DMS53 (cell line): ENCODE measurements at regions not wholly inside any gene's neighbourhood (a gene's known extent, or its start where the extent isn't known, plus 50 kb on each side); places are given as distances from the start of the nearest gene placed in this dataset.

ENCODE experiments used
- DNase-seq: peaks from one replicate; lab custom pipeline; 2025; lab: John Stamatoyannopoulos, UW

DNA sequence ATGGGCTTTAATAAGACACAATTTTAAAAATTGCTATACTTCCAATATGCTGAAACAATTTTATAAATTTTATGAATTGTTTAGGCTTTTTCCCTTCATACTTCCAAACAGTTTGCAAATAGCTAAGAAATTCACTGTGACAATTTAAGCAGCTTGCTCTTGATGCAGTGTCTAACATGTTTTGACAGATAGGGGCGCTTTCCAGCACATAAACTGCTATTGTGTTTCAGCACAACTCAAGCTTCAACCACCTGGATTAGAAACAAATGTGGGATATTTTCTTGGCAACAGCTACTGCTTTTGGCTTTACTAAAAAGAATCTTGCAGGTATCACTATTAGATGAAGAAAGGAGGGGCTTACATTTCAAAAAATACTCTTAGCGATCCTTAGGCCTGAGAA lies 565.8 kb upstream of the DPPA4 start:
- no peak for DNase-seq

DNA sequence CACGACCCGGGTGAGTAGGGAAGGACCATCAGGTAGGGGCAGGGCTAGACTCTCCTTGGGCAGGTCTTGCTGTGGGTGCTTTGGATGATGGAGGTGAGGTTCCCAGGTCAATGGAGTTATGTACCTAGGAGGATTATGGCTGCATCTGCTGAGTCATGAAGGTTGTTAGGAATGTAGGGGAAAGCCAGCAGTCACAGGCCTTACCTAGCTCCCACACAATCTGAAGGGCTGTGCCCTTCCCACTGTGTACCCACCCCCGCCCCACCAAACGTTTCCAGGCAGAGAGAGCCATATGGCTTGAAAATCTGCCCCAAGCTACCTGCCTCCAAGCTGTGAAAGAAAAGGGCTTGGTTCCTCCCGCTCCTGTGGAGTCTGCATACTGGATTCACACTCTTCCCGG lies 573.4 kb upstream of the DPPA4 start:
- DNase-seq, result no peak

DNA sequence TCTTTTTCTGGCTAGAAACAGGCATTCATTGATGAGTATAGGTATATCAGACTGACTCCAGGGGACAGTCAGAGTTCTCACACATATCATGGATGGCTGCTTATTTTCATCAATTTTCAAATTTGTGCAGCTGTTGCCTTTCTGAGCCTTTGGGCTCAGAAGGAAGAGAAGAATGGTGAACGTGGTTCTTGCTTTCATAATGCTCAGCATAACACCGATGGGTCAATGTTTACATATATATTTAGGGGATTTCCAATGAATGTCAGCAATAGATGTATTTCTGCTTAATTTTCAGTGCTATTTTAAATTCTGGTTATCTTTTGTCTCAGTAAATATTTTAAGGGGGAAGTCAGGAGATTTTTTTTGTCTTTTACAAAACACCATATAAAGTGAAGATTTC lies 581.4 kb upstream of the DPPA4 start:
- no peak for DNase-seq

DNA sequence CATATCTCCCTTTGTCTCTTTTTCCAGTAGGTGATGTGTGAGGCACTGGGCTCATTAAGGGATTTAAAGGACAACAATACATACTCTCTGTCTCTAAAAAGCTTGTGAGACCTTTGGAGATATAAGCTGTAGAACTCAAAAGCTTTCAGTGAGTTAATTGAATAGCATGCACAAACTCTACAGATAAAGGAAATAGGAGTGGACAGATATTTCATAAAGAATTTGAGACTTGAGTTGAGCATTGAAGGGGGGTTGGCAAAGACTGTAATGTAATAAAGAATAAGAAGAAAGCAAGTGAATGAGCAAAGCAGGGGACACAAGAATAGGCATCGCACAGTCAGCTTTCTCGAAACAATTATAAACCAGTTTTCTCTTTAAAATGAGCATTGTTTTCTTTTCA lies 583.4 kb upstream of the DPPA4 start:
- no peak for DNase-seq

DNA sequence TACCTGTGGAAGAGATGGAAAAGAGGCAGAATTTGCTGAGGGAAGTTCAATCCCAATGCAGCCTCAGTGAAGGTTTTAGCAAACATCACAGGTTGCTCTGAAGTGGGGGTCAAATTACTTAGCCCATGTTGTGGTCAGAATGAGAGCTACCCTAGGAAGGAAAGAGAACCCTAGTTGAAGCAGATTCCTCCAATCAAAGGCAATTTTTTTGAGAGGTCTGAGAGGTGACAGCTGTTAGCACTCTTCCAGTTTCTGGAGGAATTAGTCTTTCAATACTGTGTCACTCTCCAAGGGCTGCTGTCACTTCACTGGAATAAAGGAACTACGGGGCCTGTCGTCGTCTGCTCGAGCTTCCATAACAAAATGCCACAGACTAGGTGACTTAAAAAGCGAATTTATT lies 584.2 kb upstream of the DPPA4 start:
- peak; percentile 54 for DNase-seq

DNA sequence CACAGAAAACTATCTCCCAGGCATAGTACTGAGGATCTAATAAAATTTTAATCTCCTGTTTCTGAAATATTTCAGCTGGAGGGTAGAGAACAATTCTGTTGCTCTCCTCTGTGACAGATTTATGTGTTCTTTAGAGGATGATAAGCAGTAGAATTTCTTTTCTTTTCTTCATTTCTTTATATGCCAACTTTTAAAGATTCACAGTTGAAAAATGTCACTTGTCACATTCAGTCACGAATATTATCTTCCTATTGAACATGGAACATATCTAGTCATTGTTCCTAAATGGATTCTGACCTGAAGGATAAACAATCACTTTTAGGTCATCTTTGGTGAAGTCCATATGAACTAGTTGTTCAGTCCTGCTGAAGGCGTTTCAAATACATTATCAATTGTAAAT lies 585.5 kb upstream of the DPPA4 start:
- DNase-seq, result no peak

DNA sequence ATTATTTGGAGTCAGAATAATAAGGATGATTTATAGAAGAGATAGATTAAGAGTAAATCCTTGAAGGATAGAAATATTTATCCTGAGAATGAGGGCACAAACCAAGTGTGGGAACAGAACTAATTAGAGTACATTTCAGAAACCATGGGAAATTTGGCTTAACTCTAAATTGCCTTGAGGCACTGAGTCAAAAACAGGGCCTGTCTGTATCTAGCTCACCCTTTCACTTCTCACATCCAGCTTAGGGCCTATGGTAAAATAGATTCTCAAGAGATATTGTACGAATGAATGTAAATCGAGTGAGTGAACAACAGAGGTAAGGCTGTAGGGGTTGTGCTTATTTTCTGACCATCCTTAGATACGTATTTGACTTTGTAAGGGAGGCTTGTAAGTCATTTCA lies 586.1 kb upstream of the DPPA4 start:
- no peak for DNase-seq

DNA sequence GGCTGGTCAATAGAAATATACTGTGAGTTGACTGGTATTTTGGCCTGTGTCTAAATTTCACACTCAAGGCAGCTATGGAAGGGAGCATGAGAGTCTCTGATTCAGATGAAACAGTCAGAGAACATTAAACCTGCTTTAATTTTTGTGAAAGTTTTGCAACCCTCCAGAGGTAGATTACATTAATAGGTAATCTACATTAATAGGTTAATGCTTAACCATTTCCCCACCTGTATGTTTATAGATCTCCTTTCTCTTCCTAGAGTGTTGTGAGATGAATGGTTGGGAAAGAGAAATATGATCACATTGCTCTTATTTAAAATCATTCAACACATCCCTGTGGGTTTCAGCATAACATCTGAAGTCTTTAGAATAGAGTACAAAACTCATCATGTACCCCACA lies 586.9 kb upstream of the DPPA4 start:
- DNase-seq, result no peak

DNA sequence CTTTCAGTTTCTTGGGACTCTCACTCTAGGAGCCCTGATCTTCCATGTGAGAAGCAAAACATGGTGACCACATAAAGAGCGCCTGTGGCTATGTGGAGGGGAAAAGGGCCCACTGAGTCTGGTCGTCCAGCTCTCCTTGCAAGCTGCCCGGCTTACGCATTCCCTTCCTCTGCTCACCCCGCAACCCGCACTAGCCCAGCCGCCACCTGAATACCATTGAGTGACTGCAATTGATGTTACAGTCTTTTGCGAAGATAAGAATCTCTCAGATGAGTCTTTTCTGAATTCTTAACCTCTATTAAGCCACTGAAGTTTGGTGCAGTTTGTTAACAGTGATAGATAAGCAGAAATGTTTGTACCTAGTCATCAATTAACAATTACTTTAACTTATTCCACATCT lies 589.0 kb upstream of the DPPA4 start:
- DNase-seq, result no peak

DNA sequence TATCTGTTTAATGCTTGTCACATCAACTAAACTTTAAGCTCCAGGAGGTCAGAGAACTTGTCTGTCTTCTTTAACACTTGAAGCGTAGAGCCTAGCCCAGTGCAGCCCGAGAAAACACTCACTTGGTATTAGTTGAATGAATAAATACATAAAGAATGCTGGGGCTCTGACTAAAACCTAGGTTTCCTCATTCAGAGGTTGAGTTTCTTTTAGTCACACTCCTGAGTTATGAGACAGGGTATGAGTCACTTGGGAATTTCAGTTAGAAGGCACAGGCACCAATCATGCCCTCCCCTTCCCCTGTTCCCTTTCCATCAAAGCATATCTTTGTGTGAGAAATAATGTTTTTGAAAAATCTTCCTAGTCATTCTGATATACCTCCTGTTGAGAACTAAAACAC lies 589.8 kb upstream of the DPPA4 start:
- DNase-seq, result peak; percentile 32

DNA sequence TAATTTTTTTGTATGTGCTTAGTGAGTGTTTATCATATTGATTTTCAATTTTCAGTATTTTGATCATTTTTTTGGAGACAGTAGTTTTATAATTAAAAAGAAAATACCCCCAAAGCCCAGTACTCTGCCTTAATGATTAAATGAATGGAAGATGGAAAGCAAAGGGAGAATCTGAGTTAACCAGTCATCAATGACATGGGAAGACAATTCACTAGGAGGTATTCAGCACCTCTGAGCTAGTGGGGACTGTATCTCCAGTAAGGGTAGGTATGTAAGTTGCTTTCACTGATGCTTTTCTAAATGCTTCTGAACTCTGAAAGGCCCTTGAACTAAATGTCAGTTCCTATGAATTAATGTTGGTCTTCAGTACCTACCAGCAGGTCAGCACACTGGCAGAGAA lies 590.4 kb upstream of the DPPA4 start:
- no peak for DNase-seq

DNA sequence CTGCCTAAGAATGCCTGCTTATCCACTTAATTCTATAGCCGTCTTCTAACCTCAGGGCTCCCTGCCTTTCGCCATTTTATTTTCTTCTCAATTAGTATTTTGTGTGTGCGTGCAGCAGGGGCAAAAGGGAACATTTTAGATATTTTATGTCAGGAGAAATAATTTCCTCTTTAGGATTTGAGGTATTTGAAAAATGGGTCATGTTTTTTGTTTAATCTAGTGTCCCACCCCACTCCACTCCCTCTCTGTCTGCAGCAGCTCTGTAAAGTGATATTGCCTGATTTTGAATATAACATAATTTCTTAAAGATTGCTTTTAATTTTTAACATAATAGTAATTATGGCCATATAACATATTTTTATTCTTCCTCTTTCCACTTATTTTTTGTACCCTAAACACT lies 593.2 kb upstream of the DPPA4 start:
- DNase-seq, result no peak

DNA sequence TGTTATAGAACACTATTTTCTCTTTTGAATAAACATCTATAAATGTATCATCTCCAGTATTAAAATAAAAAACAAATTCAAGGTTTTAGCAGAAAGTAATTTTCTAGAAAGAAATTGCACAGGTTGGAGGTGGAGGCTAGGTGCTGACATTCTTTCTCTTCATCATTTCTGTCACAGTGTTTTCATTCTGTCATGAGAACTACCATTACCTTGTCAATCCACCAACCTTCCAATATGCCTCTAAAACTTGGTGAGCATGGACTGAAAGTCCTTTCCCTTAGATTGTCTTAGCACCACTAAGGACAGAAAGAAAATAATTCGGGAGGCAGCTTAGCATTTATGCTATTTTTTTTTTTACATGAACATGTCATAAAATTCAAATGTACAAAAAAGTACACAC lies 596.2 kb upstream of the DPPA4 start:
- no peak for DNase-seq

DNA sequence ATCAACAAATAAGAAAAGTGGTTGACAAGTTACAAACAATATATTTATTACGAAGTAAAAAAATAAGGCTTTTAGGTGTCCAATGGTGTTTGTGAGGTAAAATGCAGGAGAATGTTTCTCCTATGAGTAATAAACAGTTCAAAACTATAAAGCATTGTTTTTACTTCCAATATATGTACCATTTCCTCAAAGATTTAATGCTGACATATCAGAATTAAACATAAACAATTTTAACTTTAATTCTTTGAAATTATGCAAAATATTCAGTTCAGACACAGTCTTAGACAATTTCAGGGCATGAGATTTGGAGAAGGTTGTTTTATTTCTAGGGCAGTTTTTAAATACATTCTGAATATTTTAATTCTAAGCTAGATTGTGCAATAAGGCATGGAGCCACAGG lies 602.5 kb upstream of the DPPA4 start:
- DNase-seq, result no peak

DNA sequence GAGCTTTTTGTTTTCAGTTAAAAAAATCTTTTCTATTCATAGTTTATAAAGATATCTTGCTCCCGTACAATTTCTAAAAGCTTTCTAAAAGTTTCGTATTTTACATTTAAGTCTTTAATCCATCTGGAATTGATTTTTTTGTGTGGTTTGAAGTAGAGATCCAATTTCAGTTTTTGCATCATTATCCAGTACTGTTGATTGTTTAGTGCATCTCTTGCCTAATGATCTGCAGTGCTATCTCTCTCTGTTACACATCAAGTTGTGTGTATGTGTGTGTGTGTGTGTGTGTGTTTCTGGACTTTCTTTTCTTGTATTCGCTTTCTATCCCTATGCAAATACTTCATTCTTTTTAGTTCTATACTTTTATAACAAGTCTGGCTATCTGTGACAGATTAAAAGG lies 605.8 kb upstream of the DPPA4 start:
- no peak for DNase-seq

DNA sequence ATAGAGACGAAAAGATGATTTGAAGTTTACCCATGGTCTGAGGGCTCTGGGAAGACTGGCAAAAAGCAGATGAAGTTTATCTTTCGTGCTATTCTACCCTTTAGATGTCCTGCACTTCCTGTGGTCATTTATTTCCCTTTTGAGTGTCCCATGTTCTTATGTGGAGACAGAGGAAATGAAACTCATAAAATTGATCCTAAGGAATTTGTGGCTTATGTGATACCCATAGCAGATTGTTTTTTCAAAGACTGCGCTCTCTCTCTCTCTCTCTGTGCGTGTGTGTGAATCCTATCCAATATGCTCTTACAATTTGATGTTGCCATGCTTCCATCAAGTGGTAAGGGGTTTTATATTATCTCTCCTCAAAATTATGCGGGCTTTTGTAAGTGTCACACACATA lies 607.5 kb upstream of the DPPA4 start:
- DNase-seq, result no peak

DNA sequence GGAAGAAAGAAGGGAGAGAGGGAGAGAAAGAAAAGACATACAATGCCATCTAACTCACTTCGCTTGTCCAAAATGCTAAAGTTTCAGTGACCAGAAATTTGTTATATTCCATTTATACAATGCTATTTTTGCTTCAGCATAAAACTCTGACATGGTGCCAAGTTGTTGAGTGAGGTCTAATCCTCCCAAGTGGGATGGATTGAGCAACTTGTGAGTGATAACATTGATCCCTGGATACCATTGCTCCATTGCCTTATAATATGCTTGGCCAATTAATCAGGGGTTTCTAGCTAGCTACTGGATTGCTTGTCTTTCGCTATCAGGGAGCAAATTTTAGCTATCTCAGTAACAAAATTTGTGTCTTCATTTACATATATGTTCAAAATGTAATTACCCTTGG lies 615.6 kb upstream of the DPPA4 start:
- DNase-seq, result no peak

DNA sequence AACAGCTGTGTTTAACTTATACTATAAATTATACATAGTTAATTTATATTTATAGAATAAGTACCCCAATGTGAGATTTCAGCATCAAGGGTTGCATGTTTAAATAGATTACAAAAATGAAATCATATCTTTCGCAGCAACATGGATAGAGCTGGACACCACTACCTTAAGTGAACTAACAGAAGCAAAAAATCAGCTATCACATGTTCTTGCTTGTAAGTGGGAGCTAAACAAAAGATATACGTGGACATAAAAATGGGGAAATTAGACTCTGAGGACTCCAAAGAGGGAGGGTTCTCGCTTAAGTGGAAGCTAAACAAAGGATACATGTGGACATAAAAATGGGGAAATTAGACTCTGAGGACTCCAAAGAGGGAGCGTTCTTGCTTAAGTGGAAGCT lies 626.5 kb upstream of the DPPA4 start:
- peak; percentile 80 for DNase-seq

DNA sequence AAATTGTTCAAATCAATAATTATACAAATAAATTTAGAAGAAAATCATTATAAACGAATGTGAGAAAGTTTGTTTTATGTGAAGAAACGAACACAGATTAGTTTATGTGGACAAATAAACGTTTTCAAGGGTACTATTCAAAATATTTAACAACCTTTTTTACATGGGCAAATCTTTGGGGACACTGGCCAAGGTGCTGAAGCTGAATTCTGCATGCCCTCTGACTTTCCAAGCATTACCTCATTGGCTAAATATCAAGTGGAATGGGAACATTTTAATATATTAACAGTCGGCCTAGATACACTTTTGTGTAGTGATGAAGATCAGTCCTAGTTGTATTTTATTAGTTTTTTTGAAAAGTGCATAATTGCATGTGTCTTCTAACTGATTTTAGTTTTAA lies 636.4 kb upstream of the DPPA4 start:
- DNase-seq, result no peak

DNA sequence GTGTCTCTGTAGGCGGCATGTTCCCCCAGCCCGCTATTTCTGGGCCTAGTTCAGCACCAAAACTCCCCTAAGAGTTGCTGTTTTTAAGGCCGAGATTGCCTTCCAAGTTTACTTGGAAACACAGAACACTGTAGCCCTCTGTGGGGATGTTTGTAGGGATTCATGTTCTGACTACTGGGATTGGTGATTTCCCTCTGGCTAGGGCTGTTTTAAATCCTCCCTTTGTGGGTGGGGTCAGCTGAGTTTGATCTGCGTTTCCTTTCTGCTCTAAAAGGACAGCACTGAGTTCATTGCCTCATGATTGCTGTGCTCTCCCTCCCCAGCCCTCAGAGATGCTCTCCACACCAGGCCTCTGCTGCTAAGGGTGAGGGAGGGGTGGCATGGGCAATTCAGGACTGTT lies 640.6 kb upstream of the DPPA4 start:
- no peak for DNase-seq

DNA sequence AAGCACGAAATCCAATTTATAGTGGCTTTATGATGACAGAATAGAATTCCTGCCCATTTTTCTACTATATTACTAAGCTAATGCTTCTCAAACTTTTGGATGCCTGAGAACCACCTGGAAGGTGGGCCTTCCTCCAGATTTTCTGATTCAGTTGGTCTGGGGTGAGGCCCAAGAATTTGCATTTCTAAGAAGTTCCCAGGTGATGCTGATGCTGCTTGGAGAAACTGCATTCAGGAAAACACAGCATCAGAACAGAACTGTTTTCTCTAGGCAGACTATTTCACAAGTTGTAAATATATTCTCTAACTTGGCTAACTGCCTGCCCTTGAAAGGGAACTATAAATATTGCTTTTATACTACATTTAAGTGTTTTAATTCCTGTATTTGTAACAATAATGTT lies 644.9 kb upstream of the DPPA4 start:
- no peak for DNase-seq

DNA sequence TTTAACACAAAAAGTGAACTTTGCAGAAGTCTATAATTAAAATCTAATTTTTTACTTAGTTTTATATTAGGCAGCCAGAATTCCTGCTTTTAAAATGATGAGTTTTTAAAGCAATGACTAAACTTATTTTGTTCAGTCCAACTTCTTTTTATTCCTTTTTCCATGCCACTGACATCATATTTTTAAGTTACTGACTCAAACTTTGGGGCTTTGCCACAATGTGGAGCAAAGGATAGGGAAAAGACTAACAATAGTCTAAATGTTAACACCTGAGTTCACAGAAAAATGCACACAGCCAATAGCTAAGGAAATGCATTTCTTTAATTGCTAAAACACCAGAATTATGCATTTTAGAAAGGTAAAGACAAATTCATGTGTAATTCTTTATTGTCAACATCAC lies 647.6 kb upstream of the DPPA4 start:
- DNase-seq, result no peak

DNA sequence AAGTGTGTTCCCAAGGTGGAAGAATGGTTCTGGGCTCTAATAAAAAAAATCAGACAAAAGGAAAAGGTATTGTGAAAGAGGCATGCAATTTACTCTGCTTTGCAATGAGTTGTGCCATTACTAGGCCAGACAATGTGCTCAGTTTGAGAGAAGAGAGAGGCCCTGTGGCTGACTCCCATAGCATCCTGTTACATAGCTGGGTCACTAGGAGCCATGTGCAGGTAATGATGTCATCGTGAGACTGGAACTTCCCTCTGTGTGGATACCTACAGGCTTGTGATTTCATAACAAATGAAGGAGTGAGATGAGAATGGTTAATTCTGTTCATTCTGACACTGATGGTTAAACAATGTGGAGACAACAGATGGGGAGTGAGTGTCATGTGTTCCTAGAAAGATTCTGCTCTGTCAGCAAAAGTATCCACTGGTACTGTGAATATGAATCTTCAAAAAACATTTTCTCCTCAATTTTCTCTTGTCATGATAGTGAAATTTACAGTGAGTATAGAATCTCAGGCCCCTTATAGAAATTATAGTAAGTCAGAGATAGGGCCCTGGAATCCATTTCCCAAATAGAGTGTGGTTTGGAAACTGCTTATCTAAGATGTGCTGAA lies 648.7 kb upstream of the DPPA4 start:
- DNase-seq, result peak; percentile 54

DNA sequence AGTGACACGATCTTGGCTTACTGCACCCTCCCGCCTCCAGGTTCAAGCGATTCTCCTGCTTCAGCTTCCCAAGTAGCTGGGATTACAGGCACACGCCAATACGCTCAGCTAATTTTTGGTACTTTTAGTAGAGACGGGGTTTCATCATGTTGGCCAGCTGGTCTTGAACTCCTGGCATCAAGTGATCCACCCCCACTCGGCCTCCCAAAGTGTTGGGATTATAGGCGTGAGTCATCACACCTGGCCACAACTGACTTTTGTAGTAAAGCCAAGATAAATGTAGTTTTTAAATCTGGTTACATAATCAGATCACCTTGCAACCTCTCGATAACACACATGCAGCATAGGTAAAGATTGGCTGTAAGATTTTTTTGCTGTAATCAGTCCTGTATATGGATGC lies 657.5 kb upstream of the DPPA4 start:
- DNase-seq, result peak; percentile 6

DNA sequence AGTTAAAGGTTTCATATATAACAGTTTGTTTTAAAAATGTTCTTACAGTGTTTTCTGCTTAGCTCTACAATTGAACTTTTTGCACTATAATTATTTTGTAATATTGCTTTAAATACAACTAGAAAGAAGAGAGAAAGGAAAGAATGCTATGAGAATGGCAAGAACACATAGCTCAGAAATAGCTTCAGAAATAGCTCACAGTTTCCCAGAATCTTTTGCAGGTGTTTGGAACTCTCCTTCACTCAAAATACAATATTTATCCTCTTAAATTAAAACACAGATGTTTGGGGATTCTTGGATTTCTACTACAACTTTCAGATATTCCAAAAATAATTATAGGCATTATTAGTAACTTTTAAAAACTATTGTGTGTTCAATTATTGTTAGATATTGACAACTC lies 658.0 kb upstream of the DPPA4 start:
- no peak for DNase-seq
